ENCODE measurements at regions not wholly inside any gene's neighbourhood (a gene's known extent, or its start where the extent isn't known, plus 50 kb on each side); places are given as distances from the start of the nearest gene placed in this dataset.

GRCh38 chrX:104419926-104420325 lies 146.1 kb upstream of the IL1RAPL2 start:
- no peak for ATAC-seq (ENCODE audit: low read depth)
- Histone ChIP-seq H2BK5ac (ENCODE audit: low read depth, low read length, poor library complexity, severe bottlenecking) (no peak overlapping the region), H3K27me3 (ENCODE audit: control insufficient read depth, insufficient read depth, low read length) (no peaks in the 10 kb centered on the region), H2BK20ac (ENCODE audit: low read depth, low read length) (no peak overlapping the region), H4K91ac (ENCODE audit: insufficient read depth, low read depth, low read length) (no peak overlapping the region), H3K4me2 (ENCODE audit: low read depth, low read length) (no peak overlapping the region), H2BK15ac (ENCODE audit: low read depth, low read length) (no peak overlapping the region), H3K9me1 (ENCODE audit: insufficient read depth, low read length) (no peaks in the 10 kb centered on the region), H3K56ac (ENCODE audit: extremely low read depth, insufficient read depth, low read length) (no peak overlapping the region), H3K4ac (ENCODE audit: low read depth, low read length) (no peak overlapping the region), H3K14ac (replicated peaks; ENCODE audit: low read depth, low read length) (no peak overlapping the region), H2AK5ac (ENCODE audit: low read depth, low read length) (no peak overlapping the region), H3K36me3 (ENCODE audit: control insufficient read depth, insufficient read depth, low read length) (no peaks in the 10 kb centered on the region), H2AK9ac (replicated peaks; ENCODE audit: low read depth, low read length, poor library complexity) (no peak overlapping the region), H3K27ac (ENCODE audit: insufficient read depth, low read length) (no peak overlapping the region), H3K9ac (ENCODE audit: low read depth, low read length) (no peak overlapping the region), H4K8ac (ENCODE audit: low read depth in 2 of 2, low read length in 2 of 2) (no peak overlapping the region), H3K4me3 (ENCODE audit: insufficient read depth, low read depth, low read length) (no peak overlapping the region), H3K4me1 (ENCODE audit: control insufficient read depth, insufficient read depth, low read length) (no peaks in the 10 kb centered on the region), H2AFZ (replicated peaks; ENCODE audit: low read length, poor library complexity) (no peak overlapping the region), H4K5ac (ENCODE audit: low read depth, low read length) (no peak overlapping the region), H3K79me1 (ENCODE audit: low read depth in 1 of 2, low read length in 2 of 2) (no peaks in the 10 kb centered on the region), H3K18ac (ENCODE audit: low read depth, low read length) (no peak overlapping the region), H2BK120ac (ENCODE audit: low read depth, low read length) (no peak overlapping the region), H3K9me3 (ENCODE audit: control insufficient read depth, insufficient read depth, low read length) (no peaks in the 10 kb centered on the region), H4K20me1 (ENCODE audit: insufficient read depth, low read length) (no peaks in the 10 kb centered on the region), H3K23ac (ENCODE audit: low read depth, low read length) (no peak overlapping the region)
- CTCF ChIA-PET = no interaction called here
- intact Hi-C loops (cut with micrococcal nuclease) = no loop called here
- no peak for DNase-seq
- whole genome bisulfite sequencing, 2 experiments (ENCODE audit: extremely low coverage in 2 of 2, insufficient read length in 1 of 2) = no CpG with 5 or more reads among the region's 2 CpGs
- dilution Hi-C loops (cut with HindIII; ENCODE audit: low sequenced_read_pairs, unreplicated experiment) = no loop called here
- BruUV-seq (replicated peaks) = no TSS peak
- in situ Hi-C loops (cut with MboI; ENCODE audit: low sequenced_read_pairs) = no loop called here
- POLR2A ChIA-PET (ENCODE audit: unreplicated experiment) = no interaction called here
- TF ChIP-seq ELK1 (IDR thresholded peaks at IDR 0.05; ENCODE audit: borderline replicate concordance, low read depth, low read length) = no peak
- TF ChIP-seq USF2 (IDR thresholded peaks at IDR 0.05; ENCODE audit: low read depth, low read length) = no peak

All from IMR-90 (cell line).